ENCODE measurements at regions not wholly inside any gene's neighbourhood (a gene's known extent, or its start where the extent isn't known, plus 50 kb on each side); places are given as distances from the start of the nearest gene placed in this dataset.

- TF ChIP-seq POLR2AphosphoS5 (IDR thresholded peaks at IDR 0.05; ENCODE audit: low read depth, low read length): no peak
- no peak for TF ChIP-seq REST (IDR thresholded peaks at IDR 0.05; ENCODE audit: insufficient read depth in 1 of 2, low read depth in 2 of 2, low read length in 2 of 2)
- no peak for TF ChIP-seq SIN3A (IDR thresholded peaks at IDR 0.05; ENCODE audit: borderline replicate concordance, insufficient read depth, low read length)
- TF ChIP-seq TAF1 (IDR thresholded peaks at IDR 0.05; ENCODE audit: borderline replicate concordance, insufficient read depth, low read length): no peak
These were observed 789.8 kb upstream of the SLITRK5 start for GRCh38 chr13:86881390-86881789.
